Activated T-cell treated with anti-CD3 and anti-CD28 coated beads, Interleukin-2, amount 50 U/mL, for 72 hours (primary cell): ENCODE measurements at regions not wholly inside any gene's neighbourhood (a gene's known extent, or its start where the extent isn't known, plus 50 kb on each side); places are given as distances from the start of the nearest gene placed in this dataset.

Source experiments
- ATAC-seq, 2 donors: fragments of 150-1000 bp; cut with Tn5 transposase; replicated peaks in 1 of 2; 2 replicates each; pipeline ENCODE4 v1.10.0; 2021; ENCODE audit warnings: moderate library complexity in 2 of 2, mild to moderate bottlenecking in 1 of 2
- DNase-seq, 2 donors: peaks; one replicate each; pipeline ENCODE4 v3.0.0; 2021 to 2022; ENCODE audit warnings: mixed read lengths in 1 of 2
- H3K27ac Mint-ChIP-seq: one replicate; pipeline ENCODE4 v1.8.0; 2022; ENCODE audit warnings: mild to moderate bottlenecking, moderate library complexity, mixed read lengths
- H3K27me3 Mint-ChIP-seq: one replicate; pipeline ENCODE4 v1.8.0; 2022; ENCODE audit warnings: low read depth, mixed read lengths
- H3K36me3 Mint-ChIP-seq, 2 donors: one replicate each; pipeline ENCODE4 v1.8.0; 2022; ENCODE audit warnings: mixed read lengths in 2 of 2, mild to moderate bottlenecking in 1 of 2; ENCODE audit not compliant: insufficient read depth in 2 of 2
- H3K4me1 Mint-ChIP-seq: one replicate; pipeline ENCODE4 v1.8.0; 2022; ENCODE audit warnings: low read depth, mixed read lengths
- H3K4me3 Mint-ChIP-seq, 2 donors: one replicate each; pipeline ENCODE4 v1.8.0; 2022; ENCODE audit warnings: mild to moderate bottlenecking in 2 of 2, mixed read lengths in 2 of 2, moderate library complexity in 2 of 2
- H3K9me3 Mint-ChIP-seq, 2 donors: one replicate each; pipeline ENCODE4 v1.8.0; 2022; ENCODE audit warnings: mixed read lengths in 2 of 2

DNA sequence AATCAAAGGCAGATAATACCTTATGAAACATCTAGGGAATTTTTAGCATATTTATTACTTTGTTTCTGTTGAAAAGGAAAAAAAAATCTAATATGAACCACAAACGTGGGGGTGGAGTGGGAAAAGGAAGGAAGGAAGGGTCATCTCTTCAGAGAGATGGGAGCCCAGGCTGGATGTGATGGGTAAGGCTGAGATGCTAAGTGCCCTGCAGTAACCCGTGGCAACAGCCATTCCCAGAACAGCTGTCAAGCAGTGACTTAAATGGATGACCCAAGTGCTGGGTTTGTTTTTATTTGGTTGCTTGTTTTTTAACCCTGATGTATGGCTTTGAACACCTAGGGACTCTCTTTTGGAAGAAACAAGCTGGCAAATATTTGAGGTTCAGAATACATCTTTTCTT, 50.7 kb upstream of the KLF7 start:
- H3K36me3 Mint-ChIP-seq, result no peaks in the 10 kb centered on the region
- no peak for DNase-seq
- peaks cover 0 to 3% of the 10 kb centered on the region in 2 donors for H3K9me3 Mint-ChIP-seq
- H3K4me3 Mint-ChIP-seq, result no peak overlapping the region
- H3K4me1 Mint-ChIP-seq, result peaks cover 23% of the 10 kb centered on the region
- H3K27ac Mint-ChIP-seq, result no peak overlapping the region
- peaks cover 18% of the 10 kb centered on the region for H3K27me3 Mint-ChIP-seq
- ATAC-seq, result no peak

GRCh38 chr2:207217442-207217841, 51.7 kb upstream of the KLF7 start:
- Mint-ChIP-seq H3K4me3 (no peak overlapping the region), H3K9me3 (no peaks in the 10 kb centered on the region), H3K4me1 (peaks cover 33% of the 10 kb centered on the region), H3K27me3 (peaks cover 19% of the 10 kb centered on the region), H3K36me3 (no peaks in the 10 kb centered on the region), H3K27ac (no peak overlapping the region)
- ATAC-seq (no peak), DNase-seq (no peak)

DNA sequence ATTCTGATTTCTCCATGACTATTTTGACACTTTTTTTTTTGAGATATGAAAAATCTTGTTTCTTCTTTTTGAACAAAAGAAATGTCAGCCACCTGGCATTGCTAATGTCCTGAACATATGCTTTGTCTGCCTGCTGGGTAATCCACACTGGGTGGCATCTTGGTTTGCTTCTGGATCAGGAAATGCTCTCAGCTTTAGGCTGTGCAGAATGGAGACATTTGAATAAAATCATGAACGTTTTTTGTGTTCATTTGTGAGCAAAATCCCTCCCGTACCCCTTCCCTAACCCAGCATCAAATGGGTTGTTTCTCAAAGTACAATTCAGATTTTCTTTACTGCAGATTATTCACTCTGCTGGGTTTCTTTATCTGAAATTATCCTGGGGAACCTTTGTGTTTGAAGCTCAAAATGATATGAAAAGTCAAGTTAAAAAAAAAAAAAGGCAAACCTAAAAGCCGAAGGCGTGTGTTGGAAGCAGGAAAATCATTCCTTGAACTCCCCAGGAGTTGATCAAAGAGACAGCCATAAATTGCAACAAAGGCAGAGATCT, 53.4 kb upstream of the KLF7 start:
- Mint-ChIP-seq H3K36me3 (no peaks in the 10 kb centered on the region), H3K27me3 (peaks cover 19% of the 10 kb centered on the region), H3K4me1 (peaks cover 47% of the 10 kb centered on the region), H3K27ac (no peak overlapping the region), H3K9me3 (no peaks in the 10 kb centered on the region), H3K4me3 (no peak overlapping the region)
- ATAC-seq (no peak), DNase-seq (no peak)

- H3K27me3 Mint-ChIP-seq, result peaks cover 19% of the 10 kb centered on the region
- H3K4me1 Mint-ChIP-seq, result peaks cover 47% of the 10 kb centered on the region
- H3K27ac Mint-ChIP-seq, result no peak overlapping the region
- no peaks in the 10 kb centered on the region for H3K9me3 Mint-ChIP-seq
- DNase-seq, result no peak
- ATAC-seq, result no peak
- H3K4me3 Mint-ChIP-seq, result no peak overlapping the region
- H3K36me3 Mint-ChIP-seq, result no peaks in the 10 kb centered on the region
Observed at GRCh38 chr2:207219676-207220501, 54.1 kb upstream of the KLF7 start.

GRCh38 chr2:207221731-207222130, 56.0 kb upstream of the KLF7 start:
- ATAC-seq (no peak), DNase-seq (no peak)
- peaks cover 14% of the 10 kb centered on the region for H3K27me3 Mint-ChIP-seq
- H3K9me3 Mint-ChIP-seq, result no peaks in the 10 kb centered on the region
- H3K36me3 Mint-ChIP-seq, result no peaks in the 10 kb centered on the region
- peaks cover 57% of the 10 kb centered on the region for H3K4me1 Mint-ChIP-seq
- H3K4me3 Mint-ChIP-seq, result no peak overlapping the region
- H3K27ac Mint-ChIP-seq, result no peak overlapping the region

GRCh38 chr2:207223051-207223450, 57.3 kb upstream of the KLF7 start:
- Mint-ChIP-seq H3K4me1 (peaks cover 61% of the 10 kb centered on the region), H3K36me3 (no peaks in the 10 kb centered on the region), H3K9me3 (no peaks in the 10 kb centered on the region), H3K27ac (peak overlapping the region; percentile 2), H3K27me3 (peaks cover 14% of the 10 kb centered on the region), H3K4me3 (peak overlapping the region; percentile 33 to 50)
- ATAC-seq, result peak; percentile 80 to 83
- DNase-seq, result peak; percentile 42 to 51

DNA sequence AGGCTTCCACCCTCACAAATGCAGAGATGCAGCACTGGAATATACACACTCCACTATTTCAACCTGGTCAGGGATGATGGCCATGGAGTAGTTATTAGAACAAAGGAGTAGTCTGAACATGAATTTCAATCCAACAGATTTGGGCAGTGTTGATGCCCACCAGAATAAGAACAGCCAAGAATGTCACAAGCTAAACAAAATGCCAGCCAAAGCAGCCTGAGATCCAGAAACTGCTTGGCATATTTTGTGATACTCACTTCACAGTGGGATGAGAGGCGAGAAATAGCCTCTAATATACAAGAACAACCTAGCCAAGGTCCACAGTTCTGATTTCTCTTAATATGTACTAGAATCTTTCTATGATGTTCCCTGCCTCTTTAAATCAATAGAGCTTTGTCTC, 58.6 kb upstream of the KLF7 start:
- ATAC-seq, result no peak
- Mint-ChIP-seq H3K4me3 (peak overlapping the region; percentile 71), H3K36me3 (no peaks in the 10 kb centered on the region), H3K9me3 (no peaks in the 10 kb centered on the region), H3K4me1 (peaks cover 61% of the 10 kb centered on the region), H3K27me3 (peaks cover 10% of the 10 kb centered on the region), H3K27ac (peak overlapping the region; percentile 87)
- DNase-seq, result no peak

GRCh38 chr2:207224791-207225482, 59.2 kb upstream of the KLF7 start:
- peaks cover 8% of the 10 kb centered on the region for H3K27me3 Mint-ChIP-seq
- H3K4me1 Mint-ChIP-seq, result peaks cover 56% of the 10 kb centered on the region
- H3K9me3 Mint-ChIP-seq, result no peaks in the 10 kb centered on the region
- peak overlapping the region; percentile 71 for H3K4me3 Mint-ChIP-seq
- H3K36me3 Mint-ChIP-seq, result no peaks in the 10 kb centered on the region
- DNase-seq, result peak; percentile 65 to 66
- ATAC-seq, result peak; percentile 69 to 71
- peak overlapping the region; percentile 87 for H3K27ac Mint-ChIP-seq

DNA sequence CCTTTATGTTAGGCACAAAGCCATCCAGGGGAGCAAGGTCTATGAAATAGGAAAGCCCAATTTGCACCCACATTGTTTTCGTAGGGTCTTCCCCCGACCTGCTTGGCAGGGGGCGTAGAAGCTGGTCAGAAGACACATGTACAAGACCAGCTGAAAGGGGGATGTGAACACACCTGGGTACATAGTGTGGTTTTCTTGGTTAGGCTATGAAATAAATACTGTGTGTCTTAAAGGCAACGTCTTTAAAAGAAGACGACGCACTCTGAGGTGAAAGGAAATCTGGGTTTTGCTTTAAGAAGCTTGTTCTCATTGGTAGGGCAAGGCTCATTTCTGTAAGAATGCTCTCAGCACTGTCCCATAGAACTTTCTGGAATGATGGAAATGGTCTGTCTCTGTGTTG, 60.0 kb upstream of the KLF7 start:
- peaks cover 0 to 1% of the 10 kb centered on the region in 2 donors for H3K9me3 Mint-ChIP-seq
- H3K27ac Mint-ChIP-seq, result peak overlapping the region; percentile 87
- ATAC-seq, result peak; percentile 17 to 36
- H3K4me1 Mint-ChIP-seq, result peaks cover 63% of the 10 kb centered on the region
- H3K27me3 Mint-ChIP-seq, result peaks cover 8% of the 10 kb centered on the region
- H3K4me3 Mint-ChIP-seq, result peak overlapping the region; percentile 71
- no peak for DNase-seq
- peaks cover 0 to 2% of the 10 kb centered on the region in 2 donors for H3K36me3 Mint-ChIP-seq

GRCh38 chr2:207226243-207226642, 60.5 kb upstream of the KLF7 start:
- Mint-ChIP-seq H3K9me3 (peaks cover 0 to 1% of the 10 kb centered on the region in 2 donors), H3K36me3 (peaks cover 0 to 2% of the 10 kb centered on the region in 2 donors), H3K4me3 (peak overlapping the region; percentile 6 to 9), H3K27me3 (peaks cover 4% of the 10 kb centered on the region), H3K4me1 (peaks cover 68% of the 10 kb centered on the region), H3K27ac (no peak overlapping the region)
- DNase-seq (no peak), ATAC-seq (no peak)

DNA sequence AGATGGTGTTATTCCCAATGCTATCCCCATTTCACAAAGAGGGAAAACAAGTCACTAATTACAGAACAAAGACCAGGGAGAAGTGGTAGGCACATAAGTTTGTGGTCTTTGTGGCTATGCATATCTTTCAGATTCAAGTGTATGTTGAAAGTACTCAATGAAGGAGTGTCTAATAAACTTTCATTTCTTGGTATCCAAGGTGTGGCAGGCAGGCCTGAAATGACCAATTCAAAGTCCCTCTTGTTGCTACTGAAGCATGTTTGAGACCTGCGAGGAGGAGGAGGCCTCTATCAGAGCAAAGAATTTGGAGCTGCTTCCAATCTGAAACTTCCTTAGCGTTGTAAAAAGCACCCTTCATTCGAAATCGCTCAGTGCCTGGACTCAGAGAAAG, 60.9 kb upstream of the KLF7 start:
- Mint-ChIP-seq H3K27ac (no peak overlapping the region), H3K36me3 (peaks cover 0 to 2% of the 10 kb centered on the region in 2 donors), H3K27me3 (no peaks in the 10 kb centered on the region), H3K4me1 (peaks cover 70% of the 10 kb centered on the region), H3K9me3 (peaks cover 0 to 1% of the 10 kb centered on the region in 2 donors), H3K4me3 (peak overlapping the region; percentile 6 to 12)
- ATAC-seq (no peak), DNase-seq (no peak)

- no peak for ATAC-seq
- Mint-ChIP-seq H3K4me3 (peak overlapping the region in 1 of 2 donors; percentile 12), H3K4me1 (peaks cover 68% of the 10 kb centered on the region), H3K27ac (no peak overlapping the region), H3K9me3 (peaks cover 0 to 1% of the 10 kb centered on the region in 2 donors), H3K36me3 (peaks cover 0 to 2% of the 10 kb centered on the region in 2 donors), H3K27me3 (no peaks in the 10 kb centered on the region)
- DNase-seq, result no peak
Observed at GRCh38 chr2:207227062-207227748, 61.5 kb upstream of the KLF7 start.

DNA sequence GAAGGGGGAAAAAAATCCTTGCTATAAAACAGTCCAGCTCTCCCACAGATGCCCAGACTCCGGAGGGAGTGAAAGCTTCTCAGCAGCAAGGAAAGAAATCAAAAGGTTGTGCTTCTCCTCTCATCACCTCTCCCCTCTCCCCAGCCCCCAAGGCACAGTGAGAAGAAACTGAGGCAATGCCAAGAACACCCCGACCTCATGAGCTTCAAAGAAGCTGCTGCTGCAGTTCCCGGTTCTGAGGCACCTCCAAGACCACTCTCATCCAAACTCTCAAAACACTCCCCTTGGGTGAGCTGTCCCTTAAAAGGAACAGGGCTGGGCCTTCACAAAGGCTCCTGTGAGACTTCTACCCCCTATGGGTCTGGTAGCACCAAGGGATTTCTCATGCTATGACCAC, 62.0 kb upstream of the KLF7 start:
- Mint-ChIP-seq H3K36me3 (peaks cover 0 to 2% of the 10 kb centered on the region in 2 donors), H3K4me1 (peaks cover 62% of the 10 kb centered on the region), H3K27ac (no peak overlapping the region), H3K4me3 (no peak overlapping the region), H3K27me3 (no peaks in the 10 kb centered on the region), H3K9me3 (peaks cover 0 to 1% of the 10 kb centered on the region in 2 donors)
- DNase-seq (no peak), ATAC-seq (no peak)
